ENCODE measurements at regions not wholly inside any gene's neighbourhood (a gene's known extent, or its start where the extent isn't known, plus 50 kb on each side); places are given as distances from the start of the nearest gene placed in this dataset.
"Not testable (repeated sequence)": the region's sequence is repeated elsewhere in the genome, so short reads cannot be mapped to it uniquely, and the experiment has no call there.

DNA sequence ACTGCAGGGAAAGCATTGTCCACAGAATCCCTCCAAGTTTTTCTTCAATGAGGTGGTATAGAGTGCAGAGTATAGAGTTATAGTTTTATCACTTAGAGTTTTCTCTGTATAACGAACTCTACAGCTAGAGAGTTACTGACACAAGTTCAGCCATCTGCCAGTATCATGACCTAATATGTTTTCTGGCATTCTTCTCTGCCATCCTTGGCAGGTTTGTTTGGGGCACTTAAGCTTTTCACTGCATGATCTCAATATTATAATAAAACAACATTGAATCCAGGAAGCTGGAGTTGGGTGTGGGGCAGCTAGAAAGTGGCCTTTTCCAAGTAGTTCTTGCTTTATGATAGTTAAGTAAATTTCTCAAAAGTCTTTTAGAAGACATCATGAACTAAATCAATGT is 743.5 kb upstream of the ARPP21 start:
- Histone ChIP-seq H2AFZ (ENCODE audit: low read depth, low read length) (no peak overlapping the region), H3K36me3 (ENCODE audit: control insufficient read depth in 2 of 2, extremely low read depth in 1 of 2, insufficient read depth in 2 of 2, low read length in 2 of 2) (no peaks in the 10 kb centered on the region), H3K9me1 (replicated peaks; ENCODE audit: control insufficient read depth, extremely low read depth, insufficient read depth, low read length) (no peaks in the 10 kb centered on the region), H3K4me2 (ENCODE audit: insufficient read depth, low read length) (no peak overlapping the region), H3K4me3 (replicated peaks in 1 of 3; ENCODE audit: insufficient read depth in 1 of 3, low read depth in 1 of 3, low read length in 3 of 3) (no peak overlapping the region), H3K4me1 (ENCODE audit: control insufficient read depth, extremely low read depth, insufficient read depth, low read length) (no peaks in the 10 kb centered on the region), H3K27ac (ENCODE audit: insufficient read depth, low read depth, low read length) (no peak overlapping the region), H4K20me1 (replicated peaks; ENCODE audit: control insufficient read depth, extremely low read depth, insufficient read depth, low read length) (no peaks in the 10 kb centered on the region), H3K9me3 (replicated peaks; ENCODE audit: control insufficient read depth, insufficient read depth, low read length) (no peaks in the 10 kb centered on the region), H3K27me3 (ENCODE audit: control insufficient read depth in 2 of 2, insufficient read depth in 2 of 2, low read length in 2 of 2) (no peaks in the 10 kb centered on the region), H3K9ac (replicated peaks; ENCODE audit: extremely low read depth, insufficient read depth, low read length) (no peak overlapping the region), H3K79me2 (ENCODE audit: control insufficient read depth, insufficient read depth, low read length) (no peaks in the 10 kb centered on the region)
- TF ChIP-seq MYC (IDR thresholded peaks at IDR 0.05; ENCODE audit: low read depth, low read length) (no peak), POLR2AphosphoS5 (IDR thresholded peaks at IDR 0.05; ENCODE audit: insufficient read depth, low read depth, low read length) (no peak)
- TF ChIP-seq, protein P1, sequence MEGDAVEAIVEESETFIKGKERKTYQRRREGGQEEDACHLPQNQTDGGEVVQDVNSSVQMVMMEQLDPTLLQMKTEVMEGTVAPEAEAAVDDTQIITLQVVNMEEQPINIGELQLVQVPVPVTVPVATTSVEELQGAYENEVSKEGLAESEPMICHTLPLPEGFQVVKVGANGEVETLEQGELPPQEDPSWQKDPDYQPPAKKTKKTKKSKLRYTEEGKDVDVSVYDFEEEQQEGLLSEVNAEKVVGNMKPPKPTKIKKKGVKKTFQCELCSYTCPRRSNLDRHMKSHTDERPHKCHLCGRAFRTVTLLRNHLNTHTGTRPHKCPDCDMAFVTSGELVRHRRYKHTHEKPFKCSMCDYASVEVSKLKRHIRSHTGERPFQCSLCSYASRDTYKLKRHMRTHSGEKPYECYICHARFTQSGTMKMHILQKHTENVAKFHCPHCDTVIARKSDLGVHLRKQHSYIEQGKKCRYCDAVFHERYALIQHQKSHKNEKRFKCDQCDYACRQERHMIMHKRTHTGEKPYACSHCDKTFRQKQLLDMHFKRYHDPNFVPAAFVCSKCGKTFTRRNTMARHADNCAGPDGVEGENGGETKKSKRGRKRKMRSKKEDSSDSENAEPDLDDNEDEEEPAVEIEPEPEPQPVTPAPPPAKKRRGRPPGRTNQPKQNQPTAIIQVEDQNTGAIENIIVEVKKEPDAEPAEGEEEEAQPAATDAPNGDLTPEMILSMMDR (IDR thresholded peaks at IDR 0.05; ENCODE audit: extremely low read depth in 1 of 2, insufficient read depth in 1 of 2, low read depth in 1 of 2, low read length in 2 of 2) = no peak
- TF ChIP-seq, protein P2, sequence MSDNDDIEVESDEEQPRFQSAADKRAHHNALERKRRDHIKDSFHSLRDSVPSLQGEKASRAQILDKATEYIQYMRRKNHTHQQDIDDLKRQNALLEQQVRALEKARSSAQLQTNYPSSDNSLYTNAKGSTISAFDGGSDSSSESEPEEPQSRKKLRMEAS (IDR thresholded peaks at IDR 0.05; ENCODE audit: insufficient read depth, insufficient read length) = no peak
- no peak for FAIRE-seq
- ChIA-PET POLR2A (no interaction called here), CTCF (no interaction called here)
- intact Hi-C loops (cut with micrococcal nuclease) = no loop called here
- BruUV-seq (replicated peaks) = no TSS peak
- dilution Hi-C loops (cut with MboI; ENCODE audit: extremely low pct_ligation_motif_present, low sequenced_read_pairs) = no loop called here
- no peak for DNase-seq (ENCODE audit: low read depth, low spot score)

DNA sequence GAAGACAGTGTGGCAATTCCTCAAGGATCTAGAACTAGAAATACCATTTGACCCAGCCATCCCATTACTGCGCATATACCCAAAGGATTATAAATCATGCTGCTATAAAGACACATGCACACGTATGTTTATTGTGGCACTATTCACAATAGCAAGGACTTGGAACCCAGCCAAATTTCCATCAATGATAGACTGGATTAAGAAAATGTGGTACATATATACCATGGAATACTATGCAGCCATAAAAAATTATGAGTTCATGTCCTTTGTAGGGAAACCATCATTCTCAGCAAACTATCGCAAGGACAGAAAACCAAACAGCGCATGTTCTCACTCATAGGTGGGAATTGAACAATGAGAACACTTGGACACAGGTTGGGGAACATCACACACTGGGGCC is 729.6 kb upstream of the ARPP21 start:
- H2AFZ ChIP-seq (ENCODE audit: low read depth, low read length); intact Hi-C loops (cut with micrococcal nuclease); H3K79me2 ChIP-seq (ENCODE audit: control insufficient read depth, insufficient read depth, low read length); FAIRE-seq; H3K4me3 ChIP-seq (replicated peaks in 1 of 3; ENCODE audit: insufficient read depth in 1 of 3, low read depth in 1 of 3, low read length in 3 of 3); H3K4me2 ChIP-seq (ENCODE audit: insufficient read depth, low read length); H3K4me1 ChIP-seq (ENCODE audit: control insufficient read depth, extremely low read depth, insufficient read depth, low read length); H3K9me3 ChIP-seq (replicated peaks; ENCODE audit: control insufficient read depth, insufficient read depth, low read length); H3K36me3 ChIP-seq (ENCODE audit: control insufficient read depth in 2 of 2, extremely low read depth in 1 of 2, insufficient read depth in 2 of 2, low read length in 2 of 2); DNase-seq (ENCODE audit: low read depth, low spot score); H3K9ac ChIP-seq (replicated peaks; ENCODE audit: extremely low read depth, insufficient read depth, low read length); H3K9me1 ChIP-seq (replicated peaks; ENCODE audit: control insufficient read depth, extremely low read depth, insufficient read depth, low read length); CTCF ChIA-PET; POLR2A ChIA-PET; H3K27ac ChIP-seq (ENCODE audit: insufficient read depth, low read depth, low read length); dilution Hi-C loops (cut with MboI; ENCODE audit: extremely low pct_ligation_motif_present, low sequenced_read_pairs); H4K20me1 ChIP-seq (replicated peaks; ENCODE audit: control insufficient read depth, extremely low read depth, insufficient read depth, low read length); H3K27me3 ChIP-seq (ENCODE audit: control insufficient read depth in 2 of 2, insufficient read depth in 2 of 2, low read length in 2 of 2); BruUV-seq (replicated peaks): not testable (repeated sequence)

Data from endothelial cell of umbilical vein (primary cell).